ENCODE measurements at regions not wholly inside any gene's neighbourhood (a gene's known extent, or its start where the extent isn't known, plus 50 kb on each side); places are given as distances from the start of the nearest gene placed in this dataset.

DNA sequence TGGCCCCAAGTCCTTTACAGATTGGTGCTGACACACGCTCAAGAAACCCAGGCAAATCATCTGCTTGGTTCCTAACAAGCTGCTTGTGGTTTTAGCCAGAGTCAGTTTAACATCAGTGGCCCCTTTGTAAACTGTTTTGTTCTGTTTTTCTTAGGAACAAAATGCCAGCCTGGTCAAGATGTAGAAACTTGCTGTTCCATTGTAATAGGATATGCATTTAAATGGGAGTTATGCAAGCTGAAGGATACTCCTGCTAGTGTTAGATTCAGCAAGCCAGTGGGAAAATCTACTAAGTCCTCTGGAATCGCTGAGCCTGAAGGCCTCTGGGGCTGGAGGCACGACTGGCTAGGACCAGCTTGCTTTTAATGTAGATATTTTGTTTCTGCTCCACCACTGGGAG is 391.1 kb downstream of the TLE4 start:
- TF ChIP-seq ZNF766 (CRISPR knock-in tag; IDR thresholded peaks at IDR 0.05; ENCODE audit: borderline replicate concordance) (no peak), HNF4G (IDR thresholded peaks at IDR 0.05; ENCODE audit: borderline replicate concordance, low read depth, low read length) (no peak), HNF4G (CRISPR knock-in tag; IDR thresholded peaks at IDR 0.05; ENCODE audit: borderline replicate concordance, low read depth) (no peak), EZH2 (conservative IDR thresholded peaks at IDR 0.05; ENCODE audit: low read depth, low read length) (no peak), CHD4 (IDR thresholded peaks at IDR 0.05; ENCODE audit: borderline replicate concordance, low read length) (no peak), EED (CRISPR knock-in tag; IDR thresholded peaks at IDR 0.05) (no peak), ZNF564 (CRISPR knock-in tag; IDR thresholded peaks at IDR 0.05) (no peak), PHB2 (IDR thresholded peaks at IDR 0.05; ENCODE audit: partially characterized antibody) (no peak)
- TF ChIP-seq, protein P1, sequence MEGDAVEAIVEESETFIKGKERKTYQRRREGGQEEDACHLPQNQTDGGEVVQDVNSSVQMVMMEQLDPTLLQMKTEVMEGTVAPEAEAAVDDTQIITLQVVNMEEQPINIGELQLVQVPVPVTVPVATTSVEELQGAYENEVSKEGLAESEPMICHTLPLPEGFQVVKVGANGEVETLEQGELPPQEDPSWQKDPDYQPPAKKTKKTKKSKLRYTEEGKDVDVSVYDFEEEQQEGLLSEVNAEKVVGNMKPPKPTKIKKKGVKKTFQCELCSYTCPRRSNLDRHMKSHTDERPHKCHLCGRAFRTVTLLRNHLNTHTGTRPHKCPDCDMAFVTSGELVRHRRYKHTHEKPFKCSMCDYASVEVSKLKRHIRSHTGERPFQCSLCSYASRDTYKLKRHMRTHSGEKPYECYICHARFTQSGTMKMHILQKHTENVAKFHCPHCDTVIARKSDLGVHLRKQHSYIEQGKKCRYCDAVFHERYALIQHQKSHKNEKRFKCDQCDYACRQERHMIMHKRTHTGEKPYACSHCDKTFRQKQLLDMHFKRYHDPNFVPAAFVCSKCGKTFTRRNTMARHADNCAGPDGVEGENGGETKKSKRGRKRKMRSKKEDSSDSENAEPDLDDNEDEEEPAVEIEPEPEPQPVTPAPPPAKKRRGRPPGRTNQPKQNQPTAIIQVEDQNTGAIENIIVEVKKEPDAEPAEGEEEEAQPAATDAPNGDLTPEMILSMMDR (CRISPR knock-in tag; IDR thresholded peaks at IDR 0.05), result no peak
- TF ChIP-seq, protein P2, sequence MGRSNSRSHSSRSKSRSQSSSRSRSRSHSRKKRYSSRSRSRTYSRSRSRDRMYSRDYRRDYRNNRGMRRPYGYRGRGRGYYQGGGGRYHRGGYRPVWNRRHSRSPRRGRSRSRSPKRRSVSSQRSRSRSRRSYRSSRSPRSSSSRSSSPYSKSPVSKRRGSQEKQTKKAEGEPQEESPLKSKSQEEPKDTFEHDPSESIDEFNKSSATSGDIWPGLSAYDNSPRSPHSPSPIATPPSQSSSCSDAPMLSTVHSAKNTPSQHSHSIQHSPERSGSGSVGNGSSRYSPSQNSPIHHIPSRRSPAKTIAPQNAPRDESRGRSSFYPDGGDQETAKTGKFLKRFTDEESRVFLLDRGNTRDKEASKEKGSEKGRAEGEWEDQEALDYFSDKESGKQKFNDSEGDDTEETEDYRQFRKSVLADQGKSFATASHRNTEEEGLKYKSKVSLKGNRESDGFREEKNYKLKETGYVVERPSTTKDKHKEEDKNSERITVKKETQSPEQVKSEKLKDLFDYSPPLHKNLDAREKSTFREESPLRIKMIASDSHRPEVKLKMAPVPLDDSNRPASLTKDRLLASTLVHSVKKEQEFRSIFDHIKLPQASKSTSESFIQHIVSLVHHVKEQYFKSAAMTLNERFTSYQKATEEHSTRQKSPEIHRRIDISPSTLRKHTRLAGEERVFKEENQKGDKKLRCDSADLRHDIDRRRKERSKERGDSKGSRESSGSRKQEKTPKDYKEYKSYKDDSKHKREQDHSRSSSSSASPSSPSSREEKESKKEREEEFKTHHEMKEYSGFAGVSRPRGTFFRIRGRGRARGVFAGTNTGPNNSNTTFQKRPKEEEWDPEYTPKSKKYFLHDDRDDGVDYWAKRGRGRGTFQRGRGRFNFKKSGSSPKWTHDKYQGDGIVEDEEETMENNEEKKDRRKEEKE (IDR thresholded peaks at IDR 0.05), result no peak
- TF ChIP-seq, protein P3, sequence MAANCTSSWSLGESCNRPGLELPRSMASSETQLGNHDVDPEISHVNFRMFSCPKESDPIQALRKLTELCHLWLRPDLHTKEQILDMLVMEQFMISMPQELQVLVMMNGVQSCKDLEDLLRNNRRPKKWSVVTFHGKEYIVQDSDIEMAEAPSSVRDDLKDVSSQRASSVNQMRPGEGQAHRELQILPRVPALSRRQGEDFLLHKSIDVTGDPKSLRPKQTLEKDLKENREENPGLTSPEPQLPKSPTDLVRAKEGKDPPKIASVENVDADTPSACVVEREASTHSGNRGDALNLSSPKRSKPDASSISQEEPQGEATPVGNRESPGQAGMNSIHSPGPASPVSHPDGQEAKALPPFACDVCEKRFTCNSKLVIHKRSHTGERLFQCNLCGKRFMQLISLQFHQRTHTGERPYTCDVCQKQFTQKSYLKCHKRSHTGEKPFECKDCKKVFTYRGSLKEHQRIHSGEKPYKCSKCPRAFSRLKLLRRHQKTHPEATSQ (CRISPR knock-in tag; IDR thresholded peaks at IDR 0.05; ENCODE audit: borderline replicate concordance), result no peak
